ENCODE measurements at regions not wholly inside any gene's neighbourhood (a gene's known extent, or its start where the extent isn't known, plus 50 kb on each side); places are given as distances from the start of the nearest gene placed in this dataset.

GRCh38 chrX:39616098-39616729, 481.5 kb downstream of the BCOR start:
- intact Hi-C loops (cut with DNase I) = no loop called here
- no peak overlapping the region for H3K4me3 ChIP-seq
- 38 to 50% methylated on average over 5 of the region's 5 CpGs for WGBS, 2 donors
- H3K27ac ChIP-seq = no peak overlapping the region
- DNase-seq = no peak
- no peaks in the 10 kb centered on the region for H3K36me3 ChIP-seq (replicated peaks in 1 of 2; ENCODE audit: insufficient read depth in 1 of 2, low read depth in 2 of 2)
- no peak for ATAC-seq
- TF ChIP-seq CTCF (IDR thresholded peaks at IDR 0.05) (no peak), POLR2A (IDR thresholded peaks at IDR 0.05) (no peak)
- peaks cover 7% of the 10 kb centered on the region for H3K4me1 ChIP-seq
- no peaks in the 10 kb centered on the region for H3K9me3 ChIP-seq
- no peaks in the 10 kb centered on the region for H3K27me3 ChIP-seq

DNA sequence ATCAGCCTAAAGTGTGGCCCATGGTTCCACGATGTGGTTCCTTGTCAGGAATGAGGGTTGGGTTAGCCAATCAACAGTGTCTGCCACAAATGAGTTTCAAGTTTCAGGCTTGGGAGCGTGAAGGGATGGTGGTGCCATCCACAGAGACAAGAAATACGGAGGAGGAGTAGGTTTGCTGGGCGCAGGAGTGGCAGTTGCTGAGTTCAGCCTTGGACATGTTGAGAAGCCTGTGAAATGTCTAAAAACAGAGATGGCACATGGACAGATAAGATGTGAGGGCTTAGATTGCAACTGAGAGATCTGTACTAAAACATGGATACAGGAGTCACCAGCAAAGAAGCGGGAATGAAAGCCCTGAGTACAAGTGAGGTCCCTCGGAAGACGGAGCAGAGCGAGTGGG, 481.0 kb downstream of the BCOR start:
- DNase-seq (no peak), ATAC-seq (no peak)
- WGBS, 2 donors = 78 to 84% methylated on average over 8 of the region's 8 CpGs
- Histone ChIP-seq H3K9me3 (no peaks in the 10 kb centered on the region), H3K36me3 (replicated peaks in 1 of 2; ENCODE audit: insufficient read depth in 1 of 2, low read depth in 2 of 2) (no peaks in the 10 kb centered on the region), H3K27me3 (no peaks in the 10 kb centered on the region), H3K4me3 (no peak overlapping the region), H3K4me1 (peaks cover 7% of the 10 kb centered on the region), H3K27ac (no peak overlapping the region)
- intact Hi-C loops (cut with DNase I) = no loop called here
- TF ChIP-seq POLR2A (IDR thresholded peaks at IDR 0.05) = no peak
- no peak for TF ChIP-seq CTCF (IDR thresholded peaks at IDR 0.05)

DNA sequence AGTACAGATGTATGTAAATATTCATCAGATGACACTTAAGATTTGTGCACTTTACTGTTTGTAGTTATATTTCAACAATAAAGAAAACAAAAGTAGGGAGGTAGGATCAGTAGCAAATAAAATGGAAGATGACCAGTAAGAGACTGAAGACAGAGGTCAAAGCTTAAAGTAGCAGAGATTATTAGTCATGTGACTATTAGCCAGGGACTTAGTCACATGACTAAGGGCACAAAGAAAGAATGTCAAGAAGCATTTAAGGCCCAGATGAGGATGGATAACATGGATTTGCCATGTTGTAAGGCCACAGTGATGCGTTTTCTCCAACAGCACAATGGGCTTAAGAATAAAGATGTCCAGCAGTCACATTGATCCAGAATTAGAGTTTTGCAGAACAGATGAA, 479.6 kb downstream of the BCOR start:
- intact Hi-C loops (cut with DNase I) = no loop called here
- H3K27me3 ChIP-seq = no peaks in the 10 kb centered on the region
- no peak for TF ChIP-seq POLR2A (IDR thresholded peaks at IDR 0.05)
- ATAC-seq (no peak), DNase-seq (no peak)
- peaks cover 7% of the 10 kb centered on the region for H3K4me1 ChIP-seq
- no peak overlapping the region for H3K27ac ChIP-seq
- no peaks in the 10 kb centered on the region for H3K36me3 ChIP-seq (replicated peaks in 1 of 2; ENCODE audit: insufficient read depth in 1 of 2, low read depth in 2 of 2)
- 100% methylated on average over 1 of the region's 1 CpG for WGBS, 2 donors
- no peak overlapping the region for H3K4me3 ChIP-seq
- no peaks in the 10 kb centered on the region for H3K9me3 ChIP-seq

- peak overlapping the region in 3 of 4 donors; percentile 17 to 71 (median 70) for H3K27ac ChIP-seq
- TF ChIP-seq POLR2A (IDR thresholded peaks at IDR 0.05) = no peak
- TF ChIP-seq CTCF (IDR thresholded peaks at IDR 0.05) = no peak
- peak; percentile 48 to 75 (median 61) for DNase-seq
- H3K4me3 ChIP-seq = no peak overlapping the region
- ATAC-seq = peak; percentile 94
- H3K27me3 ChIP-seq = no peaks in the 10 kb centered on the region
- H3K9me3 ChIP-seq = no peaks in the 10 kb centered on the region
- no peaks in the 10 kb centered on the region for H3K4me1 ChIP-seq
- H3K36me3 ChIP-seq (replicated peaks in 1 of 2; ENCODE audit: insufficient read depth in 1 of 2, low read depth in 2 of 2) = no peaks in the 10 kb centered on the region
- intact Hi-C loops (cut with DNase I) = no loop called here
- 21 to 34% methylated on average over 4 to 7 of the region's 7 CpGs for WGBS, 2 donors
These were observed 478.4 kb downstream of the BCOR start for GRCh38 chrX:39619182-39620009.

DNA sequence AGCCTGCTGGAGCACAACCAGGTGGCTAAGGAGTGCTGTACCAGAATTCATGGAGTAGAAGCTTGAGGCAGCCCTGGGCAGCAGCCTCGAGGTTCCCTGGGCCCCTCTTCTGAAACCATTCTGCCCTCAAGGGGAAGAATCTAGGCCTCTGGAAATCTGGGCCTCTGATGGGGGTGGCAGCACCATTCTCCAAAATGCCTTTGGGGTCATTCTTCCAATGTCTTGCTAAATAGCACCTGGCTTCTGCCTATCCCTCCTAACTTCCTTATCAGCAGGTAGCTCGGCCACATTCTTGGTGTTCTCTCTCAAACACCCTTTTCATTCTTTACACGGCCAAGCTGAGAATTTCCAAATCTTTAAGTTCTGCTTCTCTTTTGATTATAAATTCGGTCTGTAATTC, 473.6 kb downstream of the BCOR start:
- ATAC-seq = no peak
- no peak for TF ChIP-seq CTCF (IDR thresholded peaks at IDR 0.05)
- no peak for TF ChIP-seq POLR2A (IDR thresholded peaks at IDR 0.05)
- H3K4me3 ChIP-seq = no peak overlapping the region
- H3K4me1 ChIP-seq = no peaks in the 10 kb centered on the region
- WGBS, 2 donors = 49 to 53% methylated on average over 3 to 4 of the region's 4 CpGs
- no peak overlapping the region for H3K27ac ChIP-seq
- no peaks in the 10 kb centered on the region for H3K27me3 ChIP-seq
- intact Hi-C loops (cut with DNase I) = no loop called here
- no peaks in the 10 kb centered on the region for H3K9me3 ChIP-seq
- H3K36me3 ChIP-seq (replicated peaks in 1 of 2; ENCODE audit: insufficient read depth in 1 of 2, low read depth in 2 of 2) = no peaks in the 10 kb centered on the region
- no peak for DNase-seq

Data from body of pancreas (tissue), 4 donors.